ENCODE measurements at regions not wholly inside any gene's neighbourhood (a gene's known extent, or its start where the extent isn't known, plus 50 kb on each side); places are given as distances from the start of the nearest gene placed in this dataset.

- DNase-seq (ENCODE audit: low read depth in 1 of 2, low spot score in 1 of 2) = no peak
- H3K27me3 ChIP-seq (ENCODE audit: insufficient read depth, poor library complexity, severe bottlenecking) = no peaks in the 10 kb centered on the region
- no peak overlapping the region for H3K4me3 ChIP-seq (replicated peaks; ENCODE audit: insufficient read depth, low read length)
- H3K27ac ChIP-seq (replicated peaks) = no peak overlapping the region
- TF ChIP-seq SPI1 (IDR thresholded peaks at IDR 0.05; ENCODE audit: borderline replicate concordance, low read depth) (no peak), GABPA (IDR thresholded peaks at IDR 0.05; ENCODE audit: low read depth) (no peak), POLR2AphosphoS5 (IDR thresholded peaks at IDR 0.05; ENCODE audit: low read depth) (no peak)
- TF ChIP-seq, protein P1, sequence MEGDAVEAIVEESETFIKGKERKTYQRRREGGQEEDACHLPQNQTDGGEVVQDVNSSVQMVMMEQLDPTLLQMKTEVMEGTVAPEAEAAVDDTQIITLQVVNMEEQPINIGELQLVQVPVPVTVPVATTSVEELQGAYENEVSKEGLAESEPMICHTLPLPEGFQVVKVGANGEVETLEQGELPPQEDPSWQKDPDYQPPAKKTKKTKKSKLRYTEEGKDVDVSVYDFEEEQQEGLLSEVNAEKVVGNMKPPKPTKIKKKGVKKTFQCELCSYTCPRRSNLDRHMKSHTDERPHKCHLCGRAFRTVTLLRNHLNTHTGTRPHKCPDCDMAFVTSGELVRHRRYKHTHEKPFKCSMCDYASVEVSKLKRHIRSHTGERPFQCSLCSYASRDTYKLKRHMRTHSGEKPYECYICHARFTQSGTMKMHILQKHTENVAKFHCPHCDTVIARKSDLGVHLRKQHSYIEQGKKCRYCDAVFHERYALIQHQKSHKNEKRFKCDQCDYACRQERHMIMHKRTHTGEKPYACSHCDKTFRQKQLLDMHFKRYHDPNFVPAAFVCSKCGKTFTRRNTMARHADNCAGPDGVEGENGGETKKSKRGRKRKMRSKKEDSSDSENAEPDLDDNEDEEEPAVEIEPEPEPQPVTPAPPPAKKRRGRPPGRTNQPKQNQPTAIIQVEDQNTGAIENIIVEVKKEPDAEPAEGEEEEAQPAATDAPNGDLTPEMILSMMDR (IDR thresholded peaks at IDR 0.05; ENCODE audit: insufficient read depth, low read length) = no peak
- TF ChIP-seq, protein P2, sequence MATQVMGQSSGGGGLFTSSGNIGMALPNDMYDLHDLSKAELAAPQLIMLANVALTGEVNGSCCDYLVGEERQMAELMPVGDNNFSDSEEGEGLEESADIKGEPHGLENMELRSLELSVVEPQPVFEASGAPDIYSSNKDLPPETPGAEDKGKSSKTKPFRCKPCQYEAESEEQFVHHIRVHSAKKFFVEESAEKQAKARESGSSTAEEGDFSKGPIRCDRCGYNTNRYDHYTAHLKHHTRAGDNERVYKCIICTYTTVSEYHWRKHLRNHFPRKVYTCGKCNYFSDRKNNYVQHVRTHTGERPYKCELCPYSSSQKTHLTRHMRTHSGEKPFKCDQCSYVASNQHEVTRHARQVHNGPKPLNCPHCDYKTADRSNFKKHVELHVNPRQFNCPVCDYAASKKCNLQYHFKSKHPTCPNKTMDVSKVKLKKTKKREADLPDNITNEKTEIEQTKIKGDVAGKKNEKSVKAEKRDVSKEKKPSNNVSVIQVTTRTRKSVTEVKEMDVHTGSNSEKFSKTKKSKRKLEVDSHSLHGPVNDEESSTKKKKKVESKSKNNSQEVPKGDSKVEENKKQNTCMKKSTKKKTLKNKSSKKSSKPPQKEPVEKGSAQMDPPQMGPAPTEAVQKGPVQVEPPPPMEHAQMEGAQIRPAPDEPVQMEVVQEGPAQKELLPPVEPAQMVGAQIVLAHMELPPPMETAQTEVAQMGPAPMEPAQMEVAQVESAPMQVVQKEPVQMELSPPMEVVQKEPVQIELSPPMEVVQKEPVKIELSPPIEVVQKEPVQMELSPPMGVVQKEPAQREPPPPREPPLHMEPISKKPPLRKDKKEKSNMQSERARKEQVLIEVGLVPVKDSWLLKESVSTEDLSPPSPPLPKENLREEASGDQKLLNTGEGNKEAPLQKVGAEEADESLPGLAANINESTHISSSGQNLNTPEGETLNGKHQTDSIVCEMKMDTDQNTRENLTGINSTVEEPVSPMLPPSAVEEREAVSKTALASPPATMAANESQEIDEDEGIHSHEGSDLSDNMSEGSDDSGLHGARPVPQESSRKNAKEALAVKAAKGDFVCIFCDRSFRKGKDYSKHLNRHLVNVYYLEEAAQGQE (IDR thresholded peaks at IDR 0.05; ENCODE audit: insufficient replicate concordance, low read depth) = no peak
Observed at GRCh38 chr4:44120646-44121045, 328.0 kb downstream of the KCTD8 start.

GRCh38 chr4:44121210-44121609 lies 327.4 kb downstream of the KCTD8 start:
- DNase-seq (ENCODE audit: low read depth in 1 of 2, low spot score in 1 of 2) = no peak
- TF ChIP-seq GABPA (IDR thresholded peaks at IDR 0.05; ENCODE audit: low read depth) (no peak), POLR2AphosphoS5 (IDR thresholded peaks at IDR 0.05; ENCODE audit: low read depth) (no peak), SPI1 (IDR thresholded peaks at IDR 0.05; ENCODE audit: borderline replicate concordance, low read depth) (no peak)
- TF ChIP-seq, protein P1 (IDR thresholded peaks at IDR 0.05; ENCODE audit: insufficient read depth, low read length) = no peak
- TF ChIP-seq, protein P2 (IDR thresholded peaks at IDR 0.05; ENCODE audit: insufficient replicate concordance, low read depth) = no peak
- no peaks in the 10 kb centered on the region for H3K27me3 ChIP-seq (ENCODE audit: insufficient read depth, poor library complexity, severe bottlenecking)
- no peak overlapping the region for H3K4me3 ChIP-seq (replicated peaks; ENCODE audit: insufficient read depth, low read length)
- H3K27ac ChIP-seq (replicated peaks) = no peak overlapping the region
